IPS DF 19.7 (cell line): ENCODE measurements at regions not wholly inside any gene's neighbourhood (a gene's known extent, or its start where the extent isn't known, plus 50 kb on each side); places are given as distances from the start of the nearest gene placed in this dataset.

Experiments
- DNase-seq: peaks from one replicate; pipeline ENCODE4 v3.0.0-alpha.2; 2013; ENCODE audit warnings: low read depth, low spot score

DNA sequence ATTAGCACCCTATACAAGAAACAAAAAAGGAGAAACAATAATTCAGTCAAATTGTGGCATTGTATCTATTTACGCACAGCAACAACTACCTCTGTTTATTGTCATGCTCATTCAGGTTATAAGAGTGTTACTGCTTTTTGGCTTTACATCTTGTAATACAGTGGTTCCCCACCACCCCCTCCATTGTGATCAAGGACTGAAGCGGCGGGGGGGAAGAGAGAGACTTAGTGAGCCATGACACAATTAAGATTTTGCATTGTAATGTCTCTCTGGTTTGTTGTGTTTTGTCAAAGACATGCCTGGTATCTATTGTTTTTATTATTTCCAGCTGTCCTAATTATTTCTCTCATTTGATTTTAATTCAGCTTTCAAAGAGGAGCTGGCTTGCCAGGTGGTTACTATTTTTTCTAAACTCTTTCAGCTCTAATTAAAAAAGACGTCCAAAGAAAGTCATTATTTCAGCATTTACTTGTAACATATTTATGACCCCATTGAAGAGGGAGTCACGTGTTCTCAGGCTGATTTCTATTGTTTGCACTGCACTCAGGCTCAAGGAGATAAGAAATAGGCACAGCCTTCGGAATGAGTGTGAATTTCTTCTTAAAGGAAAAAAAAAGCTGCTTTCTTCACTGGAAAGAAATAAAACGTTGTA, 234.4 kb upstream of the TBL1XR1 start:
- DNase-seq: no peak

DNA sequence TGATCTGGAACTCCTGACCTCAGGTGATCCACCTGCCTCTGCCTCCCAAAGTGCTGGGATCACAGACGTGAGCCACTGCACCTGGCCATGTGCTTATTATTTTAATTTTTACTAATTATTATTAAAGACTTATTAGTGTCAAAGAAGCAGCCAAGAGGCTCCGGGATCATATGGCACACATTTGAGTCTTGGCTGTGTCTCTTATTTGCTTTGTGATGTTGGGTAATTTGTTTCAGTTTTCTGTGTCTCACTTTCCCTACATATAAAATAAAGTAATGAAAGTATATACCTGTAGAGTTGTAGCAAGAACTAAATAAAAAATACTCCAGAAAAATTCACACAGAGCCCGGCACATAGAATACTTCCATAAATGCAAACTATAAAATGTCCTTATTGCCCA, 238.0 kb upstream of the TBL1XR1 start:
- DNase-seq: no peak

DNA sequence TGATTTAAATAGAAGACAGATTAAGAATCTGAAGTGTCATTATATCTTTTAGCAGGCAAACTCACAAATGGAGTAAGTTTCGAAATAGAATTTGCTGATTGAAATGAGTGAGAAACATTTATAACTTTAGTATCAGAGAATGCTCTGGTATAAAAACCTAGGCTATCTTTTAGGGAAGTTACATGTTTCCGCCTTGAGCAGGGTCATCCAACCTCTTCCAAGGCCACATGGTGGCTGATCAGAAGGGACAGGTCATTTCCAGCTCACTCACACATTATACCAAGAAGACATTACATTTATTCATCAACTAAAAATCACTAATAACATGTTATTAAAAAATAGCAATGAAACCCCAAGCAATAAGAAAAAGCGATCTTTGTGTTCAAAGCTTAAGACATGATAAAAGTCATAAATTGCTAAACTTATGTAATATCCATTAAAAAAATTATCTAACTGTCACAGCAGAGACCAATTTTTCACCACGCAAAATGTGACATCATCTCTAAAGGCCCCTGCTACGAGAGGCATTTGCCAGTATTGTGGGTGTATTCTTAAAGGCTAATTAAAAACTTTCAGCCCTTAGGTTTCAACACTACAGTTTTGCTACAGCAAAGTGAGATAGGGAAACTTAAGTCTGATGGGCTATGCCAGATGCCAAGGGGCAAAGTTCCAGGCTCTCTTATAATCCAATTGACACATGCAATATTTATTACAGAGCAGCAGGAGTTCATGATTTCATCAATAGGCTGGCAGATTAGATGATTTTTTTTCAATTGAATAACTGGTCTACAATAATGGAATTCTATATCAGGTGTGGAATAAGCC, 240.4 kb upstream of the TBL1XR1 start:
- DNase-seq: no peak

DNA sequence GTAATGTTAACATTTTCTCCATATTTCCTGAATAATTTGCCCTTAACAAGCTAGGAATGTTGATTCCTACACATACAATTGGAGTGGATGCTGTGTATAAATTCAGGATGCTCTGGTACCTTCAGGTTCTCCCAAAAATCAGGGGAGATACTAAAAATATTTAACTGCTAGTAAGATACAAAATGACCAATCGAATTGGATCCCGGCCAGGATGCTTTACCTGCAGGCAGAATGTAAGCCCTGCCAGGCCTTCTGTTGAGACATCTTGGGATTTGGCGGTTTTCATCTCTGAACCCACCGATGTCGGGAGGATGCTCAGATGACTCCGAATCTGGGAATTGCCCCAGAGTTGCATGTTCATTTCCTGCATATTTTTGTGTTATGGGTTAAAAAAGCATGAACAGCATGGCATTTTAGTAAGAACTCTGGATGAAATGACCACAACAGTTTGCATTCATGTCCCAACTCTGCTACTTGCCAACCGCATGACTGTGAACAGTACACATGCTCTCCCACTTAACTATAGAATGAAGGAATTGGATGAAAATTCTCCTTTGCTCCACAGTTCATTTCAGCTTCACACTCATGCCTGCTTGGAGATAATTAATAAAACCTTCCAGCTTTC, 241.4 kb upstream of the TBL1XR1 start:
- no peak for DNase-seq

GRCh38 chr3:177439694-177440269, 242.5 kb upstream of the TBL1XR1 start:
- no peak for DNase-seq

- DNase-seq: no peak
Measured at GRCh38 chr3:177440456-177441104, 243.3 kb upstream of the TBL1XR1 start.

DNA sequence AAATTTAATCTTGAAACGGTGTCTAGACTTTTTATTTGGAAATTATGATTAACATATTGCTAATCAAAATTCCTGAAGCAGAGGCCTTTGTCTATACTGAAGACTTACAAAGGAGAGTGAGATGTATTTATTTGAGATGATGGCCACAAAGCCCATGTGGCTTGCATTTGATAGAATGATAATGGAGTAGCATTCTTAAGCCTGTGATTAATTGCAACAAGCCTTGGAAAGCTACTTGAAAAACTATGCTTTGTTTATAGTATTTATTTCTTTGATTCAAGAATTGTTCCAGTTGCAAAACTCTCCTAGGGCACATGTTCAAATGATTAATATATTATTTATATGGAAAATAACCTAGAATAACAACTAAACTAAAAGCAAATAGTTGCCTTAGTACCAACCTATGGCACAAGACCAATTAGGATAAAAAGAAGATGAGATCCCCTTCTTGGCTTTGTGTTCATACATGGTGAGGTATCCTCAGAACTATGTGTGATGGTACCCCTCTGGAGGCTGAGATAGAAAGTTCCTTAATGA, 244.1 kb upstream of the TBL1XR1 start:
- DNase-seq: no peak

- DNase-seq: no peak
Measured at GRCh38 chr3:177441813-177442646, 244.7 kb upstream of the TBL1XR1 start.

- DNase-seq: no peak
Measured at GRCh38 chr3:177443469-177443868, 246.2 kb upstream of the TBL1XR1 start.

- no peak for DNase-seq
Measured at GRCh38 chr3:177444696-177445095, 247.4 kb upstream of the TBL1XR1 start.

GRCh38 chr3:177445549-177445948, 248.3 kb upstream of the TBL1XR1 start:
- no peak for DNase-seq

DNA sequence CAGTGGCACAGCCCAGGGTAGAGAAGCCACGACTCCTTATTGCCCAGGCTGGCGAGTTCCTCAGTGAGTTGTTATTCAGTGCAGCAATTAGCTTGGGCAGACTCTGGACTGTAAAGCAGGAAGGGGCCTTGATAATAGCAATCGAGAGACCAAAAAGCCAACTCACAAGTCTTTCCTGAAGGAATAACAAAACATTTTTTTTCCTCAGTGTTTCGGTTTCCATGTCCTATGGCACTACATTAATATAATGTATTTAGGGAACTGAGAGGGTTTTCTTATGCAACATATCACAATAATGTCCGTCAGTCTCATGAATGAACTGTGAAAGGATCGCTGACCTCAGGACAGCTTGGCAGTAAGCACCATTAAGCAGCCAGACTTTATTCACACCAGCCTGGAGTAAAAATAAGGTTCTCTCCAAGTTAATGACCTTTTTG, 248.9 kb upstream of the TBL1XR1 start:
- DNase-seq: no peak

DNA sequence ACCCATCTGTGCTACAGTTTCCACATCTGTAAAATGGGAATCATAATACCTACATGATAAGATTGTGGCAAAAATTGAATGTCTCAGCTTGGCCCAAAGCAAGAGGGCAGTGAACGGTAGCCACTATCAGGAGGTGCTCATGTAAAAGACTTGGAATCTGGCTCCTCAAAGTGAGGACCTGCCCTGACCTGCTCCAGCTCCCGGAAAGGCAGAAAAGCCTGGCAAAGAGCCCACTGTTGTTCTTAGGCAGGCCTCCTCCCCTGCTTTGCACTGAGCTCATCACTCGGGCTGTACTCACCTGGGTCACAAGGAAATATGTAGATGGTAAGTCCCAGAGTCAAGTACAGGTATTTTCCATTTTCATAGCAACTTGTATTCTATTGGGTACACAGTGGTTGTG, 250.7 kb upstream of the TBL1XR1 start:
- DNase-seq: no peak

- DNase-seq: no peak
Measured at GRCh38 chr3:177448987-177449359, 251.7 kb upstream of the TBL1XR1 start.

DNA sequence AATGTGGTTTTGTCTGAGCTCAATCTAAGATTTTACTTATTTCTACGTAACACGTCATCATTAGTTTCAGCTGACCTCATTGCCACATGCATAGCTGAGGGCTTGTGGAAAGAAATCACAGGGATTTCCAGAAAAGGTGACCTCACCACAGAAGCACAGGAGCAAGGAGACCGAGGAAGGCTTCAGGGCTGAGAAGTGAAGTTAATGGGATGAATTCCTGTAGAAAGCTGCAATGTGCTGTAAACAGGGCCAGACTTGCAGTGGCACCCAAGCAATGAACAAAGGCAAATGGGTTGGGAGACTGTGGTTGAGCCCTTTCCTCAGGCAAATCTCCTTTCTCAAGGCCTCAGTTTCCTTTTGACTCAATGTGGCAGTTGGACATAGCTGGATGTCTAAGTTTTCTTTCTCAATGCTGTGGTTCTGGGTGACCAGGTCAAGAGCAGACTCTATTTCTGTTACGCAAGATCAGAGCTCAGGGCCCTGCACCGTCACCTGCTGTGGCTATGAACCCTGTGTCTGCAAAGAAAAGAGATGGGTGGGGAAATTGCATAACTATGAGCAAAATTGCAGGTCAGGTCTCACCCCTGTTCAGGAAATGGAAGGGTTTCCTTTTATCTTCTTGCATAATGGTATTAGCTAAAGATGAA, 252.2 kb upstream of the TBL1XR1 start:
- DNase-seq: no peak

DNA sequence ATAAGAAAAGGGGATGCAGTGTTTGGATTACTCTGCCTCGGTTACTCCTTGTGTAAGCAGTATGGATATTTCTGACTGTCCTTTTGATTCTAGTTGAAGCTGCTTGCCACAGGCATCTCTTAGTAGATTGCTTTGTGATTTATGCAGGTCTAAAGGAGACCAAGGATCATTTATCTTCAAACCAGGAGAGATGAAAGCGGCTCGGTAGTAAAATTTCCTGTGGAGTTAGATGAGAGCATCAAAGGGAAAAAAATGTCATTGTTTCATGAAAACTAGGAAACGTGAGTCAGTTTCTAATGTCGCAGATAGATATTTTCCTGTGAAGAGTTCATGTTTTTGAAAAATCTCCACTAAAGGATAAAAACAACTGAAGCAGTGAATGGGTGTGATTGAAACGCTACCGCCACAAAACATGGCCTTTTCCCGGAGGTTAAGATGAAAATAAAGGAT, 254.0 kb upstream of the TBL1XR1 start:
- no peak for DNase-seq

- no peak for DNase-seq
Measured at GRCh38 chr3:177451864-177452830, 254.9 kb upstream of the TBL1XR1 start.

GRCh38 chr3:177452831-177453450, 255.7 kb upstream of the TBL1XR1 start:
- no peak for DNase-seq

- DNase-seq: no peak
Measured at GRCh38 chr3:177453451-177453844, 256.2 kb upstream of the TBL1XR1 start.
